NOMO-1 treated with dmso at 0.1 percent for 144 hours (cell line): ENCODE measurements at regions not wholly inside any gene's neighbourhood (a gene's known extent, or its start where the extent isn't known, plus 50 kb on each side); places are given as distances from the start of the nearest gene placed in this dataset.

Experiments used
- DNase-seq: peaks from one replicate; lab custom pipeline; 2025; ENCODE audit not compliant: unreplicated experiment; lab: John Stamatoyannopoulos, UW

DNA sequence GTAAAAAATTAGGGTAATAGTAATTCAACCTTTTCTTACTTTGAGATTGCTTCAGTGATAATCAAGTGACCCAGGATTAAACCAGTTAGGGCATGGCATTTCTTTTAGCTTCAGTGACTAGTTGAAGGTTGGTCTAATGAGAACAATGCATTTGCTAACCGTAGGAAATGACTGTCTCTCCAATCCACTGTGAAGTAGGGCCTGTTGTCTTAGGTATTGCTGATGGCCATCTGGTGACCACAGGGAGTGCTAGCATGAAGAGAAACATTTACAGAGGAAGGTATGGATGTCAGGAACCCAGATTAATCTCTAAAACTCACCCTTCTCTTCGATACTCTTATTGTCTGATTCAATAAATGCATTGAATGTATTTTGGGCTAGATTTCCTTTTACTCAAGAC, 535.9 kb upstream of the SEMA6A start:
- DNase-seq: no peak

DNA sequence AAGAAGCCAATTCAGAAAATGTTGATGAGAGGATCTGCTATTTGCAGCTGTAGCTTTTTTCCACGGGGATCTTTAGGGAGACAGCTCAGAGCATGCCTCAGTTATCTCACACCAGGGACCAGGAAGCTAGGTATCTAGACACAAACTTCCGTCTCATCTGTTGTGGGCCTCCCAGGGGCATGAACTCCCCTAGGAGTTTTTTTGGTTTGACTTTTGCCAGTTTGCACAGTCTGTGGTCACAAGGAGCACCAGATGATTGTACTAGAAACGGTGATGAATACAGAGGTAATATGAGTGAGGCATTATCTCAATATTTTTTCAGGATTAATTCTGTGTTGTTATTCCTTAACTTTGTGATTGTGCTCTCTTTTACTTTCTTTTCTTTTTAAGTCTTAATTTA, 533.2 kb upstream of the SEMA6A start:
- no peak for DNase-seq

DNA sequence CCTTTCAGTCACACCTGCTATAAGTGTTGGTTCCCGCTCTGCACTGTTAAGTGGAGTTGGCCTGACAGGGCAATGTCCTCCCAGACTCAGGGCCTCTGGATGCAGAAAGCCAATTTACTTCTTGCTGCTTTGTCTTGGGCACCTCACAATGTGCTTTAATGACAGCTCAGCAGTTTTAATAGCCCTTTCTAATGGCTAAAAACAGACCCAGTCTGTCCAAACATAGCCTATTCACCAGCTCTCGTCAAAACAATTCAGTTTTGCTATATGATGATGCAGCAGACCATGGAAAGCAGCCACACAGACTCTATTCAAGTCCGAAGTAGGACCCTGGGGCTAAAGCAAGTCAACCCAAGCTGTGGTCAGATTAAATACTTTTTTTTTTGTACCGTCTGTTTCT, 529.1 kb upstream of the SEMA6A start:
- no peak for DNase-seq

DNA sequence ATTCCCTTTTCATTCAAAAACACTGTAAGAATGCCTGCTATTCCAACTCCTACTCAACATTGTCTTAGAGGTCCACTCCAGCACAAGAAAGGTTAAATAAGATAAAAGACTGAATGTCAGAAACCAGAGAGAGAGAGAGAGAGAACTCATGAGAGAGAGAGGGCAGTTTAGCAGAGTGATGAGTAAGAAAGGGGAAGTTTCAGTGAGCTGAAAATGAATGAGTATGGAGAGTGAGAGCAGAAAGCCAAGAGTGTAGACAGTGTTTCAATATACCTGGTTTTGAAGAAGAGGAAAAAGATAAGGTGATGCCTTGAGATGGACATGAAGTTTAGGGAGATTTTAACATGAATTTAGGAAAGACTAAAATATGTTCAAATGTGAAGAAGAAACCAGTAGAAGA, 528.0 kb upstream of the SEMA6A start:
- DNase-seq: no peak

DNA sequence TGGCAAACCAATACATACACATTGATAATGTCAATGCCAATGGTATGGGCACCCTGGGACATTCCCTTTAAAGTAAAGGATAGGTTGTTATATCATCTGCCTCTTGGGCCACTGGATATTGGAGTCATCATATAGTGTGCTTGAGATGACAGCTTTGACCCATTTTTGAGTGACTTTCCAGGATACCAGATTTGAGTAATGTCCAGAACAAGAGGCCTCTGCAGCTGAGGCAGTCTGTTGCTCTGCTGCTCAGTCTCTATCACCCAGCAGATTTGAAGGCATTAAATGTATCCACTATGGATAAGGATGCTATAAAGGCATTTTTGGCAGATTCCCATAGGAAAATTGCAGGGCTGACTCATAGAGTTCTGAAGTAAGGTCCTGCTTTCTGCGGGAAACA, 525.6 kb upstream of the SEMA6A start:
- DNase-seq: no peak

DNA sequence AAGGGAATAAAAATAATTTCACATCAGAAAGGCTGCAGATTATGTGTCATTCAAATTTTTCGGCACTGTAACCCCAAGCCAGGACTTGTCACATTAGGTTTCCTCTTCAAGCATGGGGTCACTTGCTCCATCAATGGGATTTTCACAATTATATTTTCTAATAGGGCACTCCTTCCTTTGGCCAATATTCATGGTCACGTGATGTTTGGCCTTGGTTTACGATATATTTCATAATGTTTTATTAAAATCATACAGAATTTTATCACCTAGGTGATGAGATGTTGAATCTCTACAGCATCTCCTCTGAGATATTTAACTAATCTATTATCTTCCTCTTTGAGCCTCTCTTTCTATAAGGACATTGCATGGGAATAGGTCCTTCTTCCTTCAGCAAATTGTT, 523.5 kb upstream of the SEMA6A start:
- DNase-seq: no peak

DNA sequence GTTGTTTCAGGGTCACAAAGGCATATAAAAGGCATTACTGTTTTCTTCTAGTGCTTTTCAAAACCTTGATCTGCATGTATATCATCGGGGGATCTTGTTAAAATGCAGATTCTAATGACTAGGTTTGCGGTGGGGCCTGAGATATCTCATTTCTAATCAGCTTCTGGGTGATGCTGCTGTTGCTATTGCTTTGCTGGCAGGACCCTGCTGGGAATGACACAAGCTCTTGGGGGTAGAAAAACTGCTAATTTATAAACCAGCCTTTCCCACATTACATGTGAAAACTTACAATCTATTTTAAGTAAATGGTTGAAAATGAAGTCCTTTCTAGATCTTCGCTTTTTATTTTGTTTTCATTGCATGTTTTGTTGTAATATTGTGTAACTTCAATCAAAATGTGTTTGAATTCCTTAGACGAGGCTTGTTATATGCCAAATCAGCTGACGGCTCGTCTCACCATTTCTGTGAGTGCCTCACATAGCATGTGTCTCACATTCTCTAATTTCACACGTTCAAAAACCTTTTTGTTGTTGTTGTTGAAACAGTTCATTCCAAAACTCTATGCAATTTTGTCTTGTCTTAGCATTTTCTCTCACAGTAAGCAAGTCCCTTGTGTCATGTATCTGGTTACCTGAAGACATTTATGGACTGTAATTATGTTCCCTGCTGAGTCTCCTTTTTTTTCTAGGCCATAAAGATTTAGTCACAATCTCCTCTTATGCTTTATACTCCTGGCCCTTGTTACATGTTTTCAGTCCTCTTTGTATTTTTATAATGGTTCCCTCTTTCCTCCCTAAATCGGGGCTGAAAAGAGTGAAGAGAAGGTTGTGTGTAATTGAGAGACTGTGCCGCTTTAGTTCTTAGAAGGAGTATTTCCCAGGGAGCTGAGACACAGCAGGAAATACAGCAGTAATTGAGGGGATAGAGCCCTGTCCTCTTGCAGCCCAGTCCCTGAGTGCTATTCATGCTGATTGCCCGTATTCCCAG, 521.0 kb upstream of the SEMA6A start:
- DNase-seq: no peak

DNA sequence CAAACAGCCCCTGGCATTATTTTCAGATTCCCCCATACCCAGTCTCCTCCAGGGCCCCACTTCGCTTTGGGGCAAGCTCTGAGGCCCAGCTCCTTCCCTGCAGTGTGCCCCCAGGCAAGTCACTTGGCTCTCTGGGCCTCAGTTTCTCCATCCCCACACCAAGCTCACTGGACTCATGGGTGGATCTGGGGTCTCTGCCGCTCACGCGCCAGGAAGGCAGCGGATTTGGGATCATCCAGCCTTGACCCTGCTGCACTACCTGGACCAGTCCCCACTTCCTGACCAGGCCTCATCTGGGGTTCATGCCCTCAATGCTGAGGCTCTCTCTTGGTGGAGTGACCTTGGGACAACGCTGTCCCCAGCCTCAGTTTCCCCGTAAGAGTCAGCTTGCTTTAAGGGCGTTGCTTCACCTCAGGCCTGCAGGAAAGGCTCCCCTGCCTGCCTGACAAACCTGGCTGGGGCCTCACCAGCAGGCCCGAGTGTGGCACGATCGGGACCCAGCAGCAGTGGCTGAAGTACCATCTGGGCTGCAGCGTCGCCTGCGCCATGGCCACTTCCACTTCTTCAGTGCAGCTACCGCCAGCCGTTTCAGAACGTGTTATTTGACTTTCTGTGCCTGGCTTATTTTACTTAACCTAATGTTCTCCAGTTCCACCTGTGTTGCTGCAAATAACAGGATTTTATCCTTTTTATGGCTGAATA, 519.6 kb upstream of the SEMA6A start:
- DNase-seq: no peak

DNA sequence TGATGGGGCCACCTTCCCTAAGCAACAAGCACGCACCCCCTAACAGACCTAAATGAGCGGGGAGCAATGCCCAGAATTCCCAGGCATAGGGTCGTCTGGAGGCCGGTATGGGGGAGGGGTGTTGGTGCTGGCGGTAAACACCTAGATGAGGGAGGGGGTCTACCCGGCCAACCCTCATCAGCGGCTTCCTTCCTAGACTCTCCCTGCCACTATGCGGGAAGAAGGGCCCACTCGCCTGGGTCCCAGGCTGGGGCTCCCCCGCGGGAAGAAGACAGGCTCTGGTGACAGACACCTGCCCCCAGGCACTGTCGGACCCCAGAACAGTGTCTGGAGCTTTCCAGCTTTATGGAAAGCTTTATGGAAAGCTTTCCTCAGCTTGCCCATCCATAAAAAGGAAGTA, 519.0 kb upstream of the SEMA6A start:
- no peak for DNase-seq

DNA sequence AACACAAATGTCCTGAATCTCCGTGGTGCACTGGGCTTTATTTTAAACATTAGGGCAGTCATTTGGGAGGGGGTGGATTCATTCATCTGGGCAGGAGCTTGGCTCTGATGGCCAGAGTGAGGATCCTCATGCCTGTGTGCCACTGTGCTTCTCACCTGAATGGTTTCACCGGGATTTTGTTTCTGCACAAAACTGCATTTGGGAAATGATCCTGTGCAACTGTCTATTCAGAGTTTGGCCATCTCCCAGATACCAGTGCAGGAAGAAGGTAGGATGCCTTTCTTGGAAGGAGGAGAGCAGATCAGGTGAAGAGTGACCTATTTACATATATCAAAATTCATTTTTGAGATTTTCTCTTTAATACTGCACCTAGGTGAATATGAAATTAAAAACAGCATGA, 514.4 kb upstream of the SEMA6A start:
- no peak for DNase-seq

DNA sequence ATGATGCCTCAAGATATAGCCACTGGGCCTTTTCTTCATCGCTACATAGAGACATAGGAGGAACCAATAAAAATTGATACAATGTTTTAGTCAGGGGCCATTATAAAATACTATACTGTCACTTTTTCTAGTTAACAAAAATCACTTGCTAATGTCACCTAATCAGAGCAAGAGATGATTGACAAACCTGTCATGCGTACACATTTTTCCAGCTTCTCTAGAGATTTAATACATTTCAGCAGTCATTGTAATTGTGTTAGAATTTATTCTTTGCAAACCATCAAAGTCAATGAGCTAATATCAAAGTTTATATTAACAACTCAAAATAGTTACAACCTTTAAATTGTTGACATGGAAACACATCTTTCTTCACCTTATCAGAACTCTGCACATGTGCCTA, 513.6 kb upstream of the SEMA6A start:
- no peak for DNase-seq

DNA sequence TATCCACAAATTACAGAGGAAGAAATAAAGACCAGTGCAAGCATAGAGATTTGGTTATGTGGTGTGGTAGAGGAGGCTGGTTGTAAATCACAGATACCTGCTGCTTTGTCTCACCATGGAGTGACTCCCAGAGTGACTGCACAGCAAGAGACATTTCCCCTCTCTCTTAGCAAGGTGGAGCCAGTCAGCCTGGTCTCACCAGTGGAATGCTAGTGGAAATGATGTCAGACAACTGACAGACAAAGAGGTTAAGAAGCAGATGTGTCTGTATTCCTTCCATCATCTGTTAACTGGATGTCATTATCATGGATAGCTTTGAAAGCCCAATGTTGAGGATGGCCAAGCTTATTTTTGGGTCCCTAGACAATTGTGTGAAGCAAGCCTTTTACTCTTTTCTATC, 509.4 kb upstream of the SEMA6A start:
- no peak for DNase-seq

DNA sequence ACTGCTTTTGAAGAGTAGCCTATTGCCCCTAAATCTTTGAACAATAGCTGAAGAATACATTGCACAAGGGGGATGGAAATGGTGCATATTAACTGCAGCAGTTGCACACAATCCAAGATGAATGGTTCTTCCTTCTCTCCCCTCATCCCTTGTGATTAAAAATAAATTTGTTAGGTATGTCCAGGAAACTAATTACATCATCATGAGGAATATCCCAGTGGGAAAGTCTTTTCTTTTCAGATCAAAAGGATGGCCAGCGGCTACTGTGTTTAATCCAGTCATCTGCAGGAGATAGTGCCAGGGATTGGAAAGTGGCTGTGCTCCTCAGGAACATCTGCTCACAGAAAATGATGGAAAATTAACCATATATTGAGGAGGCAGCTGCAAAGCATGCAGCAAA, 508.4 kb upstream of the SEMA6A start:
- no peak for DNase-seq

DNA sequence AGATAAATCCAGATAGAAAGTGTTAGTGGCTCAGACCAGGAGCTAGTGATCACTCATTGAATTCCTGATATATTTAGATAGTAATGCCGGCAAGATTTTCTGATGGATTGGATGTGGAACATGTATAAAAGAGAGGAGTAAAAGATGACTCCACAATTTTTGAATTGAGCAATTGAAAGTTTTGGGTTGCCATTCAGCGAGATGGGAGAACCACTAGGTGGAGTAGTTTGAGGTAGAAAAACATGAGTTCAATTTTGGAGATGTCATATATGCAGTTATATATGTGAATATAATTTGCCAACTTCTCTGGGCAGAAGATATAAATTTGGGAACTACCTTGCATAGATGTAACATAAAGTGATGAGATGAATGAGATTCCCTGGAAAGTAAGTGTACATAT, 502.5 kb upstream of the SEMA6A start:
- no peak for DNase-seq

DNA sequence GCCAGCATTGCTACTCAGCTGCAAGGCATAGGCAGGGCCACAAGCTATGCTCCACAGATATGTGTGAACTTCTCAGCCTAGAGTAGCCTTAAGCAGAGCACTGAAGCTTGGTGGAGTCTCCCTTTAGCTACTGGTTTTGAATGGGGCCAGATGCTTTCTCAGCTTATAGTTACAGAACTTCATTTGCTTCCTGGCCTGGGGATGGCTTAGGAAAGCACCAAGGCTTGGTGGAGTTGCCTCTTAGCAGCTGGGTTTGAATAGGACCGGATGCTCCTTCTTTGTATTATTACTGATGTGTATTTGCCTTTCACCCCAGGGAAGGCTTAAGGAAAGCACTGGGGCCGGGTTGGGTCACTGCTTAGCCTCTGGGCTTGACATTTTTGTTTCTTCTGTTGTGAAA, 497.8 kb upstream of the SEMA6A start:
- no peak for DNase-seq

DNA sequence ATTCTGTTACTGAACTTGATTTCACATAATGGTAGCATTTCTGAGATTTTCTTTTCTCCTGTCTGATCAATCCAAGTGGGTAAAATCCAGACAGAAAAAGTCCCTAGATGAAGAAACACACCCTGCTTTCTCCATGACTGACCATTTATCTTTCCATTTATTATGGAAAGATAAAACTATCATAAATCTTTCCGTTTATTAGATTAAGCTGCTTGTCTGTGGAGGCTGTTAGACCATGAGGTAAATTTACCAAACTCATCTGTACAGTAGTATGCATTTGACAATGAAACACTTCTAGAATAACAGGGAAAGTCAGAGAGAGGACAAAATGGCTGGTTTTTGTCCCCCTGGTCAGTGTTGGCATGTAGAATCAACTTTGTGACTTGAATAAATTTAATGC, 491.2 kb upstream of the SEMA6A start:
- DNase-seq: no peak

DNA sequence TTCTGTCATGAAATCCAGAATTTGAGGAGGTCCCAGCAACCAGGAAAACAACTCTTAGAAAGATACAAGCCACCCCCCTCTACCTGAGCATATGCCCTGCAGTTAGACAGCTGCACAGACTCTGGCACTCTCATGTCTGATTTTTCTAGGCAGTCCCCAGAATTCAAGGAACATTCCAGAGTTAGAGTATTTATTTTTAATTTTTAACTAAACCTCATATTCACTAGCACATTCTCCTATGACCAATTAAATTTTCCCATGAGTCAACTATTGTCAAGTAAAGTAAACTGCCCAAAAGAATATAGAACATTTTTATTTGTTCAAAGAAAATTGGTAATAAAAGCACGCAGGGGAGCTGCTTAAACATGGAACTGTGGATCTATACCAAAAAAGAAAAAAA, 490.5 kb upstream of the SEMA6A start:
- no peak for DNase-seq

DNA sequence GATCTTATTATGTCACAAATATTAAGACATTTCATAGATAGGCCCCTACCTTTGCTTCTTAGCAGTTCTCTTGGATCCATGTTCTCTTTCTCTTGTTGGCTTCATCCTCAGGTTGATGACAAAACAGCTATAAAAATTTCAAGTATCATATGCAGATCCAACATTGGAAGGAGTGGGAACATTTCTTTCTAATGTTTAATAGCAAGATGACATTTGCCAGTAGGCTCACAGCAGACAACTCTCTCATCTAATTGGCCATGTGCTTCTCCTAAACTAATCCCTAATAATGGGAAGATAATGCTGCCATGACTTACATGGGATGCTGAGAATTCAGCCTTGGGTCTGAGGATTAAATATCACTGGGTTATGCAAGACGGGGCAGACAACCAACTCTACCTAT, 485.5 kb upstream of the SEMA6A start:
- no peak for DNase-seq

DNA sequence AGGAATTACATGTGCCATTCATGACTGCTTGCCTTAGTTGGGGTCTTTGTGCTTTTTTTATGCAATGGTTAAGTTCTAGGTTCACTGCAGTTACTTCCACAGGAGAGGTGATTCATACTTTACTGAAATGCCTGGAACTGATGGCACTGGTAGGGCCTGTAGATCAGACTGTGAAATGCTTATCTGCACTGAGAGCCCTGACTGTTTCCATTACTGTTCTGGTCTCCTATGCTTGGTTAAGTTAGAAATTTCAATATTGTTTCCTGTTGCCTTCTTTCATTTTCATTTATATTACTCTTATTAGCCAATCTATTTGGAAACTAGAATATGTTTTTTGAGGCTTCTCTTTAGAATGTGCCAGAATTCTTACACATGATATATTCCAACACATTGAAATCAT, 484.1 kb upstream of the SEMA6A start:
- no peak for DNase-seq

DNA sequence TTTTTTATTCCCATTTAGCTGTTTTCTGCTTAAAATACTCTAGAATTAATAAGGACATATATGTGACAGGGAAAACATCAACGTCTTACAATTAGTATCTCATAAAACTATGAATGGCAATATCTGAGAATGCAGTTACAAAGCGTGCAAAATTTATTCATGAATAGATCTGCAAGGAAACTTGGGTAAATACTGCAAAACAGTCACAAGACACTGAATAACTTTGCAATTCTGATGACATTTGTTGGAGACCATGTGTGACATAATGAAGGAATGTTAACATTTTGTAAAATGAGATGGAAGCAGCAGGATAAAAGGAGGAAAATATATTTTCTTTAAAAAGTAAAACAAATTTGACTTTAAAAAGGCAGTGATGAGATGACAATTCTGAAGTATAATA, 480.9 kb upstream of the SEMA6A start:
- DNase-seq: no peak

DNA sequence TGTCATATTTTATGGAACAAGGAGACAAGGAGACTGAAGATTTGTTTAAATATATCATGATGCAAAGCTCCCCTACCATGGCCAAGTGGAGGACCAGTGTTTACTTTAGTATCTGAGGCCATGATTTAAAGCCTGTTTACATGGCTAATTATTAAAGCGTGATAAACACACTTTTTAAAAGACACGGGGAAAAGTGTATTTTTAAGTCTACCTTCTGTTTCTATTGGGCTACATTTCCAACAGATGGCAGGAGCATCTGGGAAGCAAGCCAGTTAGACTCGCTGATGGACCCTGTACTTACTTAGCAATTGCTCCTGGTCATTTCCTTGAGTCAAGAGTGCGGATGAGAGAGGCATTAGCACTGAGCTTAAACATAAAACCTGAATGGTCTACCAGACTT, 480.3 kb upstream of the SEMA6A start:
- no peak for DNase-seq

DNA sequence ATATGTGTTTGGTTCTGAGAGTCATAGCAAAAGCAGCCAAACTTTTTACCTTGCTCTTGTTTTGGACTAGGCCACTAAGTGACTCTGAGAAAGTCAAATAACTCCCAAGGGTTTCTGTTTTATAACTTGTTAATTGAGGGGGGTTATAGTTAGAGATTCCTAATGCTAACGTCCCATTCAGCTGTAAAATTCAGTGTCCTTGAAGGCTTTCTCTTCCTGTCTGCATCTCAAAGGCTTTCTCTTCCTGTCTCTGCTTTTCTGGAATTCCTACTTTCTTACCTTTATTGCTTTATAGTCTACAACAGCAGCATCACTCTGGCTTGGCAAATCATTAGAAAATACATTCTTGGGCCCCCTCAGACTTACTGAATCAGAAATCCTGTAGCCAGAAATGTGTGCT, 479.5 kb upstream of the SEMA6A start:
- DNase-seq: no peak
